ENCODE measurements at regions not wholly inside any gene's neighbourhood (a gene's known extent, or its start where the extent isn't known, plus 50 kb on each side); places are given as distances from the start of the nearest gene placed in this dataset.
"Not testable (repeated sequence)": the region's sequence is repeated elsewhere in the genome, so short reads cannot be mapped to it uniquely, and the experiment has no call there.

DNA sequence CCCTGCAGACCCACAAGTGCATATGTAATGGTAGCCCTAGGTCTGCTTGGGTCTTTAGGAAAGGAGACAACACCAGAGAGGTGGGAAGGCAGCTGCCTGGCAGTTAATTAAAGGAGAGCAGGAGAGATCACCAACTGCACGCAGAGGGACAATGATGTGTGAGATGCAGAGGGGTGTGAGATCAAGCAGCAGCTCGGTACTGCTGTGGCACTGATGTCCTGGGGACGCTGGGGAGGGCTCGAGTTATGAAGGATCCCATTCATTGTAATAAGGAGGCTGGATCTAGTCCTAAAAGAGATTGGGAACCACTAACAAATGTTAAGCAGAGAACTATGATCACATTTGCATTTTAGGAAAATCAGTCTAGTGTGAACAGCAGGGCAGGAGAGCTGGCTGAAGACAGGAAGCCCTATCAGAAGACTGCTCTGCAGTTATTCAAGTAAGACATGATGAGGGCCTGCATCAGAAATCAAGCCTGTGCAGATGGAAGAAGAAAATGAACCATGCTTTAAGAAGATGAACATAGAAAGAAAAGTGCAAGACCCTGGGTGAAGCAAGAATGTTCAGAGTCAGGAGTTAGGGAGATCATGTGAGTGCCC lies 80.4 kb downstream of the DLEU7 start:
- Histone ChIP-seq H3K36me3 (ENCODE audit: control insufficient read depth in 2 of 2, insufficient read depth in 2 of 2, low read length in 2 of 2) (no peaks in the 10 kb centered on the region), H3K4me3 (ENCODE audit: low read length in 2 of 2) (no peak overlapping the region), H3K9me3 (ENCODE audit: control insufficient read depth in 2 of 2, low read length in 2 of 2) (peaks cover 3 to 8% of the 10 kb centered on the region in 2 donors), H3K27me3 (ENCODE audit: control insufficient read depth in 1 of 2, insufficient read depth in 2 of 2, low read length in 2 of 2) (no peaks in the 10 kb centered on the region), H3K9ac (ENCODE audit: low read length in 2 of 2) (no peak overlapping the region), H3K27ac (ENCODE audit: low read length) (no peak overlapping the region), H3K4me1 (ENCODE audit: control insufficient read depth, insufficient read depth, low read length) (peaks cover 2% of the 10 kb centered on the region)

GRCh38 chr13:50766013-50766412 lies 77.5 kb downstream of the DLEU7 start:
- H3K4me1 ChIP-seq (ENCODE audit: control insufficient read depth, insufficient read depth, low read length), result peaks cover 2% of the 10 kb centered on the region
- no peak overlapping the region for H3K4me3 ChIP-seq (ENCODE audit: low read length in 2 of 2)
- H3K27me3 ChIP-seq (ENCODE audit: control insufficient read depth in 1 of 2, insufficient read depth in 2 of 2, low read length in 2 of 2), result no peaks in the 10 kb centered on the region
- H3K27ac ChIP-seq (ENCODE audit: low read length), result no peak overlapping the region
- no peak overlapping the region for H3K9ac ChIP-seq (ENCODE audit: low read length in 2 of 2)
- H3K36me3 ChIP-seq (ENCODE audit: control insufficient read depth in 2 of 2, insufficient read depth in 2 of 2, low read length in 2 of 2), result no peaks in the 10 kb centered on the region
- H3K9me3 ChIP-seq (ENCODE audit: control insufficient read depth in 2 of 2, low read length in 2 of 2), result peaks cover 3 to 5% of the 10 kb centered on the region in 2 donors

DNA sequence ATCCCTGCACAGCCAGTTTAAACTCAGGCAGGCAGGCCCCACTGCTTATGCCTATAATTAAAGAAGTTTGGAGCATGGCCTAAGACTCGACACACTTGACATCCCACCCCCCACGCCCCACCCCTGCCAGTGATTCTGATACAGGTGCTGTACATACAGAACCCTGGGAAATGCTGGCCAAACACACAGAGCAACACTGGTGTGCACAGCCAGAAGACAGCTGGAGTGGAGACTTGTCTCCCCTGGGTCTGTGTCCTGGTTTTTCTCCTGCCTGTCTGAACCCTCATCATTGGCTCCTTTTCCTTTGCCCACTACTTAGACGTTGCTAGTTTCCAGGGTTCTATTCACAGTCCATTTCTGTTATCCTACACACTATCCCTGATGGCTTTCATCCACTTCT lies 76.8 kb downstream of the DLEU7 start:
- no peak overlapping the region for H3K27ac ChIP-seq (ENCODE audit: low read length)
- H3K27me3 ChIP-seq (ENCODE audit: control insufficient read depth in 1 of 2, insufficient read depth in 2 of 2, low read length in 2 of 2), result no peaks in the 10 kb centered on the region
- H3K4me1 ChIP-seq (ENCODE audit: control insufficient read depth, insufficient read depth, low read length), result peaks cover 2% of the 10 kb centered on the region

DNA sequence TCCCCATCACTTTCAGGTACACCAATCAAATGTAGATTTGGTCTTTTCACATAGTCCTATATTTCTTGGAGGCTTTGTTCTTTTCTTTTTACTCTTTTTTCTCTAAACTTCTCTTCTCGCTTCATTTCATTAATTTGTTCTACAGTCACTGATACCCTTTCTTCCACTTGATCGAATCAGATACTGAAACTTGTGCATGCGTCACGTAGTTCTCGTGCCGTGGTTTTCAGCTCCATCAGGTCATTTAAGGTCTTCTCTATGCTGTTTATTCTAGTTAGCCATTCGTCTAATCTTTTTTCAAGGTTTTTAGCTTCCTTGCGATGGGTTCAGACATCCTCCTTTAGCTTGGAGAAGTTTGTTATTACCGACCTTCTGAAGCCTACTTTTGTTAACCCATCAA lies 70.6 kb downstream of the DLEU7 start:
- not testable (repeated sequence) for H3K4me1 ChIP-seq (ENCODE audit: control insufficient read depth, insufficient read depth, low read length); H3K9ac ChIP-seq (ENCODE audit: low read length in 2 of 2); H3K27me3 ChIP-seq (ENCODE audit: control insufficient read depth in 1 of 2, insufficient read depth in 2 of 2, low read length in 2 of 2); H3K4me3 ChIP-seq (ENCODE audit: low read length in 2 of 2); H3K9me3 ChIP-seq (ENCODE audit: control insufficient read depth in 2 of 2, low read length in 2 of 2); H3K27ac ChIP-seq (ENCODE audit: low read length); H3K36me3 ChIP-seq (ENCODE audit: control insufficient read depth in 2 of 2, insufficient read depth in 2 of 2, low read length in 2 of 2)

More for the DNA sequence above, 76.8 kb downstream of the DLEU7 start:
- Histone ChIP-seq H3K9me3 (ENCODE audit: control insufficient read depth in 2 of 2, low read length in 2 of 2) (peaks cover 3 to 5% of the 10 kb centered on the region in 2 donors), H3K9ac (ENCODE audit: low read length in 2 of 2) (no peak overlapping the region), H3K4me3 (ENCODE audit: low read length in 2 of 2) (no peak overlapping the region), H3K36me3 (ENCODE audit: control insufficient read depth in 2 of 2, insufficient read depth in 2 of 2, low read length in 2 of 2) (no peaks in the 10 kb centered on the region)
